ENCODE measurements at regions not wholly inside any gene's neighbourhood (a gene's known extent, or its start where the extent isn't known, plus 50 kb on each side); places are given as distances from the start of the nearest gene placed in this dataset.

- peaks cover 3% of the 10 kb centered on the region for H3K27me3 Mint-ChIP-seq (ENCODE audit: low read depth)
- DNase-seq: no peak
- no peaks in the 10 kb centered on the region for H3K9me3 Mint-ChIP-seq
- H3K4me3 Mint-ChIP-seq: no peak overlapping the region
- no peaks in the 10 kb centered on the region for H3K4me1 Mint-ChIP-seq (ENCODE audit: low read depth)
- no peaks in the 10 kb centered on the region for H3K36me3 Mint-ChIP-seq (ENCODE audit: insufficient read depth)
- ATAC-seq: no peak
Measured at GRCh38 chr7:13352677-13353076, 636.8 kb downstream of the ETV1 start.

GRCh38 chr7:13359656-13360055, 629.8 kb downstream of the ETV1 start:
- Mint-ChIP-seq H3K36me3 (ENCODE audit: insufficient read depth) (no peaks in the 10 kb centered on the region), H3K4me1 (ENCODE audit: low read depth) (no peaks in the 10 kb centered on the region), H3K4me3 (no peak overlapping the region), H3K27me3 (ENCODE audit: low read depth) (no peaks in the 10 kb centered on the region), H3K9me3 (peaks cover 2% of the 10 kb centered on the region)
- DNase-seq: no peak
- ATAC-seq: no peak

- no peak for ATAC-seq
- H3K4me3 Mint-ChIP-seq: no peak overlapping the region
Measured at GRCh38 chr7:13386741-13387140, 602.7 kb downstream of the ETV1 start.

GRCh38 chr7:13407911-13408310, 581.6 kb downstream of the ETV1 start:
- Mint-ChIP-seq H3K36me3 (ENCODE audit: insufficient read depth) (no peaks in the 10 kb centered on the region), H3K4me3 (no peak overlapping the region), H3K27me3 (ENCODE audit: low read depth) (no peaks in the 10 kb centered on the region), H3K4me1 (ENCODE audit: low read depth) (no peaks in the 10 kb centered on the region), H3K9me3 (no peaks in the 10 kb centered on the region)
- ATAC-seq: no peak
- DNase-seq: no peak

More at GRCh38 chr7:13386741-13387140, 602.7 kb downstream of the ETV1 start:
- no peaks in the 10 kb centered on the region for H3K36me3 Mint-ChIP-seq (ENCODE audit: insufficient read depth)
- no peaks in the 10 kb centered on the region for H3K27me3 Mint-ChIP-seq (ENCODE audit: low read depth)
- H3K9me3 Mint-ChIP-seq: no peaks in the 10 kb centered on the region
- DNase-seq: no peak
- no peaks in the 10 kb centered on the region for H3K4me1 Mint-ChIP-seq (ENCODE audit: low read depth)

GRCh38 chr7:13411151-13411550, 578.3 kb downstream of the ETV1 start:
- H3K36me3 Mint-ChIP-seq (ENCODE audit: insufficient read depth): no peaks in the 10 kb centered on the region
- H3K9me3 Mint-ChIP-seq: no peaks in the 10 kb centered on the region
- no peaks in the 10 kb centered on the region for H3K27me3 Mint-ChIP-seq (ENCODE audit: low read depth)
- ATAC-seq: no peak
- H3K4me1 Mint-ChIP-seq (ENCODE audit: low read depth): no peaks in the 10 kb centered on the region
- no peak overlapping the region for H3K4me3 Mint-ChIP-seq
- no peak for DNase-seq

GRCh38 chr7:13411636-13412035, 577.8 kb downstream of the ETV1 start:
- ATAC-seq (no peak), DNase-seq (no peak)
- H3K9me3 Mint-ChIP-seq: no peaks in the 10 kb centered on the region
- no peaks in the 10 kb centered on the region for H3K36me3 Mint-ChIP-seq (ENCODE audit: insufficient read depth)
- no peaks in the 10 kb centered on the region for H3K4me1 Mint-ChIP-seq (ENCODE audit: low read depth)
- no peak overlapping the region for H3K4me3 Mint-ChIP-seq
- no peaks in the 10 kb centered on the region for H3K27me3 Mint-ChIP-seq (ENCODE audit: low read depth)

- DNase-seq: no peak
- H3K27me3 Mint-ChIP-seq (ENCODE audit: low read depth): no peaks in the 10 kb centered on the region
- no peaks in the 10 kb centered on the region for H3K4me1 Mint-ChIP-seq (ENCODE audit: low read depth)
- peaks cover 9% of the 10 kb centered on the region for H3K9me3 Mint-ChIP-seq
- H3K4me3 Mint-ChIP-seq: no peak overlapping the region
- no peaks in the 10 kb centered on the region for H3K36me3 Mint-ChIP-seq (ENCODE audit: insufficient read depth)
- ATAC-seq: no peak
Measured at GRCh38 chr7:13414181-13414580, 575.3 kb downstream of the ETV1 start.

- H3K4me1 Mint-ChIP-seq (ENCODE audit: low read depth): no peaks in the 10 kb centered on the region
- DNase-seq (no peak), ATAC-seq (no peak)
- H3K9me3 Mint-ChIP-seq: peaks cover 9% of the 10 kb centered on the region
- H3K4me3 Mint-ChIP-seq: no peak overlapping the region
- no peaks in the 10 kb centered on the region for H3K27me3 Mint-ChIP-seq (ENCODE audit: low read depth)
- H3K36me3 Mint-ChIP-seq (ENCODE audit: insufficient read depth): no peaks in the 10 kb centered on the region
Measured at GRCh38 chr7:13414661-13415107, 574.8 kb downstream of the ETV1 start.

GRCh38 chr7:13416071-13416470, 573.4 kb downstream of the ETV1 start:
- no peak overlapping the region for H3K4me3 Mint-ChIP-seq
- no peaks in the 10 kb centered on the region for H3K4me1 Mint-ChIP-seq (ENCODE audit: low read depth)
- DNase-seq (no peak), ATAC-seq (no peak)
- no peaks in the 10 kb centered on the region for H3K36me3 Mint-ChIP-seq (ENCODE audit: insufficient read depth)
- no peaks in the 10 kb centered on the region for H3K27me3 Mint-ChIP-seq (ENCODE audit: low read depth)
- peaks cover 11% of the 10 kb centered on the region for H3K9me3 Mint-ChIP-seq

GRCh38 chr7:13416544-13416943, 572.9 kb downstream of the ETV1 start:
- Mint-ChIP-seq H3K4me3 (no peak overlapping the region), H3K9me3 (peaks cover 15% of the 10 kb centered on the region), H3K27me3 (ENCODE audit: low read depth) (no peaks in the 10 kb centered on the region), H3K36me3 (ENCODE audit: insufficient read depth) (no peaks in the 10 kb centered on the region), H3K4me1 (ENCODE audit: low read depth) (no peaks in the 10 kb centered on the region)
- DNase-seq (no peak), ATAC-seq (no peak)

GRCh38 chr7:13420726-13421125, 568.7 kb downstream of the ETV1 start:
- H3K27me3 Mint-ChIP-seq (ENCODE audit: low read depth): no peaks in the 10 kb centered on the region
- H3K36me3 Mint-ChIP-seq (ENCODE audit: insufficient read depth): no peaks in the 10 kb centered on the region
- H3K4me3 Mint-ChIP-seq: no peak overlapping the region
- ATAC-seq: no peak
- DNase-seq: no peak
- H3K4me1 Mint-ChIP-seq (ENCODE audit: low read depth): no peaks in the 10 kb centered on the region
- peaks cover 15% of the 10 kb centered on the region for H3K9me3 Mint-ChIP-seq

GRCh38 chr7:13421776-13422175, 567.7 kb downstream of the ETV1 start:
- Mint-ChIP-seq H3K36me3 (ENCODE audit: insufficient read depth) (no peaks in the 10 kb centered on the region), H3K27me3 (ENCODE audit: low read depth) (no peaks in the 10 kb centered on the region), H3K4me3 (no peak overlapping the region), H3K9me3 (peaks cover 15% of the 10 kb centered on the region), H3K4me1 (ENCODE audit: low read depth) (no peaks in the 10 kb centered on the region)
- DNase-seq: no peak
- ATAC-seq: no peak

GRCh38 chr7:13433946-13434345, 555.5 kb downstream of the ETV1 start:
- H3K9me3 Mint-ChIP-seq: no peaks in the 10 kb centered on the region
- ATAC-seq (no peak), DNase-seq (no peak)
- H3K27me3 Mint-ChIP-seq (ENCODE audit: low read depth): no peaks in the 10 kb centered on the region
- no peaks in the 10 kb centered on the region for H3K4me1 Mint-ChIP-seq (ENCODE audit: low read depth)
- H3K36me3 Mint-ChIP-seq (ENCODE audit: insufficient read depth): no peaks in the 10 kb centered on the region
- no peak overlapping the region for H3K4me3 Mint-ChIP-seq

- H3K4me3 Mint-ChIP-seq: no peak overlapping the region
- ATAC-seq: no peak
- no peaks in the 10 kb centered on the region for H3K4me1 Mint-ChIP-seq (ENCODE audit: low read depth)
- peaks cover 3% of the 10 kb centered on the region for H3K9me3 Mint-ChIP-seq
- DNase-seq: no peak
- H3K27me3 Mint-ChIP-seq (ENCODE audit: low read depth): no peaks in the 10 kb centered on the region
- no peaks in the 10 kb centered on the region for H3K36me3 Mint-ChIP-seq (ENCODE audit: insufficient read depth)
Measured at GRCh38 chr7:13442226-13442625, 547.2 kb downstream of the ETV1 start.

GRCh38 chr7:13447637-13448036, 541.8 kb downstream of the ETV1 start:
- no peaks in the 10 kb centered on the region for H3K4me1 Mint-ChIP-seq (ENCODE audit: low read depth)
- H3K36me3 Mint-ChIP-seq (ENCODE audit: insufficient read depth): no peaks in the 10 kb centered on the region
- peaks cover 3% of the 10 kb centered on the region for H3K9me3 Mint-ChIP-seq
- no peaks in the 10 kb centered on the region for H3K27me3 Mint-ChIP-seq (ENCODE audit: low read depth)
- no peak overlapping the region for H3K4me3 Mint-ChIP-seq
- DNase-seq: no peak
- no peak for ATAC-seq

- Mint-ChIP-seq H3K36me3 (ENCODE audit: insufficient read depth) (no peaks in the 10 kb centered on the region), H3K4me3 (no peak overlapping the region), H3K9me3 (peaks cover 3% of the 10 kb centered on the region), H3K27me3 (ENCODE audit: low read depth) (no peaks in the 10 kb centered on the region), H3K4me1 (ENCODE audit: low read depth) (no peaks in the 10 kb centered on the region)
- no peak for DNase-seq
- ATAC-seq: no peak
Measured at GRCh38 chr7:13448243-13448642, 541.2 kb downstream of the ETV1 start.

All from activated T-cell treated with anti-CD3 and anti-CD28 coated beads, Interleukin-2, amount 50 U/mL, for 4 hours (primary cell).